Nephron progenitor cell (in vitro differentiated cells): ENCODE measurements at regions not wholly inside any gene's neighbourhood (a gene's known extent, or its start where the extent isn't known, plus 50 kb on each side); places are given as distances from the start of the nearest gene placed in this dataset.

Experiments used
- DNase-seq: peaks from one replicate; pipeline ENCODE4 v3.0.0; 2021
- H3K27ac Mint-ChIP-seq: 2 replicates; pipeline ENCODE4 v1.8.0; 2021; ENCODE audit warnings: mild to moderate bottlenecking, moderate library complexity, mixed read lengths
- H3K27me3 Mint-ChIP-seq: 2 replicates; pipeline ENCODE4 v1.8.0; 2021; ENCODE audit warnings: mild to moderate bottlenecking, low read depth, mixed read lengths; ENCODE audit not compliant: poor library complexity
- H3K36me3 Mint-ChIP-seq: 2 replicates; pipeline ENCODE4 v1.8.0; 2021; ENCODE audit warnings: low read depth, mixed read lengths
- H3K4me1 Mint-ChIP-seq: 2 replicates; pipeline ENCODE4 v1.8.0; 2021; ENCODE audit warnings: mixed read lengths
- H3K4me3 Mint-ChIP-seq: 2 replicates; pipeline ENCODE4 v1.8.0; 2021; ENCODE audit warnings: mild to moderate bottlenecking, moderate library complexity, mixed read lengths
- H3K9me3 Mint-ChIP-seq: 2 replicates; pipeline ENCODE4 v1.8.0; 2021; ENCODE audit warnings: mild to moderate bottlenecking, moderate library complexity, mixed read lengths
- TF ChIP-seq, protein P1 (sequence below): fragments of 200-600 bp; sonication (generic); IDR thresholded peaks from 2 replicates; pipeline ENCODE4 v1.5.0; 2021; ENCODE audit warnings: antibody characterized with exemption

DNA sequence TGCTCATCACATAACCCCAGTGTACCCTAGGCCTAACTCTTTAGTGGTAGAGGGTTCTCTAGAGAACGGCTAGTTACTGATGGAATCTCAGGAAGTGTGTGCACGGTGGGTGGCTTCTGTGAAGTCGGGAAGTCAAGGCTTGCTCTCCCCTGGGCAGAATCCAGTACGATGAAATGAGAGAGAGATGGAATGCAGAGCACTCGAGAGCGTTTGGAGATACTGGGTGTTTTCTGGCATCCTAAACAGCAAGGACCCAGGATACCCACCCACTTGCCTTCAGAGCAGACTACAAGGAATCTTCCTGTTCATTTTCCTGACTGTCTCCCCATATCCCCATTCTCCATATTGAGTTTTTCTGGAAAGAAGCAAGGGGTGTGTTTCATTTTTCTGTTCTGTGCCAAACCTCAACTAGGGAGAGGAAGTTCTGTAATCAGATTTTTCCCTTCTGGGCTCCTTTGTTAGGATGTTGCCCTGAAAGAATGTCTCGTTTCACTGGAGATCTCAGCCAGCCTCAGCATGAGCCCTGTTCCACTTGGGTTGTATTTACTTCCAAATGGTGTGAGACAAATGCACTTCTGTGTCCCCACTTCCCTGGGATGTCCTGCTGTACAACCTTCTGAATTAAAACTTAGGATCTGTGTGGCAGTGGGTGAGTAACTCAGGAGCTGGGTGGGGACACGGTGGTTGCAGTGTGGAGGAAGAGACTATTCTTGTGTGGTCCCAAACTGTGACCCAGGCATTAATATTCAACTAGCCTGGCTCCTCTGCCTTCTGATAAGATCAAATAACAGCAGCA is 108.9 kb upstream of the SPRY4 start:
- Mint-ChIP-seq H3K4me3 (no peak overlapping the region), H3K4me1 (peaks cover 68% of the 10 kb centered on the region), H3K27ac (no peak overlapping the region), H3K36me3 (no peaks in the 10 kb centered on the region), H3K9me3 (no peaks in the 10 kb centered on the region), H3K27me3 (peaks cover 4% of the 10 kb centered on the region)
- TF ChIP-seq, protein P1, sequence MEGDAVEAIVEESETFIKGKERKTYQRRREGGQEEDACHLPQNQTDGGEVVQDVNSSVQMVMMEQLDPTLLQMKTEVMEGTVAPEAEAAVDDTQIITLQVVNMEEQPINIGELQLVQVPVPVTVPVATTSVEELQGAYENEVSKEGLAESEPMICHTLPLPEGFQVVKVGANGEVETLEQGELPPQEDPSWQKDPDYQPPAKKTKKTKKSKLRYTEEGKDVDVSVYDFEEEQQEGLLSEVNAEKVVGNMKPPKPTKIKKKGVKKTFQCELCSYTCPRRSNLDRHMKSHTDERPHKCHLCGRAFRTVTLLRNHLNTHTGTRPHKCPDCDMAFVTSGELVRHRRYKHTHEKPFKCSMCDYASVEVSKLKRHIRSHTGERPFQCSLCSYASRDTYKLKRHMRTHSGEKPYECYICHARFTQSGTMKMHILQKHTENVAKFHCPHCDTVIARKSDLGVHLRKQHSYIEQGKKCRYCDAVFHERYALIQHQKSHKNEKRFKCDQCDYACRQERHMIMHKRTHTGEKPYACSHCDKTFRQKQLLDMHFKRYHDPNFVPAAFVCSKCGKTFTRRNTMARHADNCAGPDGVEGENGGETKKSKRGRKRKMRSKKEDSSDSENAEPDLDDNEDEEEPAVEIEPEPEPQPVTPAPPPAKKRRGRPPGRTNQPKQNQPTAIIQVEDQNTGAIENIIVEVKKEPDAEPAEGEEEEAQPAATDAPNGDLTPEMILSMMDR, result no peak
- DNase-seq, result no peak

DNA sequence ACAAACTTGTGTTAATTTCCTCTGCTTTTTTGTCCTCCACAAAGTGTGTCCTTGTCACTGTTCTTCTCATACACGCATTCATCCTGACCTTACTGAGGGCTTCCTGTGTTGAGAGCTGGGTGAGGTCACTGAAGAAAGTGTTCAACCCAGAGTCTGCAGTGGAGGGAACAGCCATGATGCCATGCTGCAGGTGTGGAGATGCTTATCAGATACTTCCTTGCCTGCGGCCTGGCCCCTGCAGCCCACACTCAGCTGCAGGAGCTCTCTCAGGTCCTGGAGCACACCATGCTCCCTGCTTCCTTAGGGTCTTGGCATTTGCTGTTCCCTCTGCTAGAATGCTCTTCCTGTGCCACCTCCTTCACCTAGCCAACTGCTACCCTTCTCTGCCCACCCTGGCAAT is 108.1 kb upstream of the SPRY4 start:
- H3K27me3 Mint-ChIP-seq, result peaks cover 4% of the 10 kb centered on the region
- H3K36me3 Mint-ChIP-seq, result no peaks in the 10 kb centered on the region
- H3K4me1 Mint-ChIP-seq, result peaks cover 68% of the 10 kb centered on the region
- no peak for DNase-seq
- no peak overlapping the region for H3K27ac Mint-ChIP-seq
- H3K9me3 Mint-ChIP-seq, result no peaks in the 10 kb centered on the region
- TF ChIP-seq, protein P1, result no peak
- no peak overlapping the region for H3K4me3 Mint-ChIP-seq

DNA sequence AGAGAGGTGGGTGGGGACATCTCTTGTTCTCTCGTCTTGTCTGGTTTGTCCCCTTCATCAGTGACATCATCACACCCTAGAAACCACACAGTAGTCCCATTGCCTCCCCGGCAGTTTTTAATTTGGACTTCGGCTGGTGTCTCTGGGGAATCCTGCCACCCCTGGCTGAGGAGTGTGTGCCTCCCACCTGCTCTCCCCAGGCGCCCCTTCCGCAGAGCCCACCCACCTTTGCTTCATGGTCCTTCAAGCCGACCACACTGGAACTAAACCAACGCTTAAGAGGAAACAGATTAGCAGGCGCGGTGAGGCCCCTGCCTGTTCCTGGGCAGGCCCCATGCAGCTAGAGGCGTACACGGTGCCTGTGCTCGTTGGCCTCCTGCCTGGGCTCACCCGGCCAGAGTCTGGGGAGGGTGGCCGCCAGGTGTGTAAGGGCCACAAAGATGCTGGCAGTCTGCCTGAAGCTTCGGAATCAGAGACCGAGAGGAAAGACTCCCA is 107.6 kb upstream of the SPRY4 start:
- DNase-seq, result no peak
- H3K27me3 Mint-ChIP-seq, result peaks cover 4% of the 10 kb centered on the region
- H3K4me1 Mint-ChIP-seq, result peaks cover 67% of the 10 kb centered on the region
- H3K9me3 Mint-ChIP-seq, result no peaks in the 10 kb centered on the region
- no peak overlapping the region for H3K4me3 Mint-ChIP-seq
- no peaks in the 10 kb centered on the region for H3K36me3 Mint-ChIP-seq
- no peak overlapping the region for H3K27ac Mint-ChIP-seq
- TF ChIP-seq, protein P1, result no peak

DNA sequence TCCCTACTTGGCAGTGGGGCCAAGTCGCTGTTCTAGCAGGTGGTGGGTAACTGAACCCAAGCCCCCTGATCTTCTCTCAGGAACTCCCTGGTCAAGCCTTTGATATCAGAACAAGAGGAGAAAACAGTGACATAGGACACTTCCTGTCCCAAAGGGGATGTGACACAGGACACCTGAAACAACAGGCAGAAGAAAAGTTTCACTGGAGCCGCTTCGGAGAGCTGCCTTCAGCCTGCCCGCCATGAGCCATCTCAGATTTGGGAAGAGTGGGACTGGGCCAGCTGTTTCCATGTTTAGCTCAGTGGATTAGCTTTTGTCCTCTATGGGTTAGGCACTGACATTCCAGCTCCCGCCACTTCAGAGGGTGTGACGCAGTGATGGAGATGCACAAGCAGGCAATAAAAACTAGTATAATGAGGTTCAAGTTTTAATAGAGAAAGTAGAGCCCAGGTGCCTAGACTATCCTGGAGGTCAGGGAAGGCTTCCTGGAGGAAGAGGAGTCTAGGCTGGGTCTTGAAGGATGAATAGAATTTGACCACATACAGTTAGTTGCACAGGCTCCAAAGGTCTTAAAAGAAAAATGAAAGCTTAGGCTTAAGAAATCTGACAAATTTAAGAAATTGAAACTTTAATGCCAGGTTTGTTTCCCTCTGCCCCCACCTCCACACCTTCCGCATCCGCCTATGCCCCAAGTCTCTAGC is 104.1 kb upstream of the SPRY4 start:
- no peak overlapping the region for H3K4me3 Mint-ChIP-seq
- no peak for DNase-seq
- peaks cover 82% of the 10 kb centered on the region for H3K4me1 Mint-ChIP-seq
- H3K27ac Mint-ChIP-seq, result no peak overlapping the region
- H3K27me3 Mint-ChIP-seq, result peaks cover 5% of the 10 kb centered on the region
- no peaks in the 10 kb centered on the region for H3K9me3 Mint-ChIP-seq
- no peaks in the 10 kb centered on the region for H3K36me3 Mint-ChIP-seq
- TF ChIP-seq, protein P1, result no peak

DNA sequence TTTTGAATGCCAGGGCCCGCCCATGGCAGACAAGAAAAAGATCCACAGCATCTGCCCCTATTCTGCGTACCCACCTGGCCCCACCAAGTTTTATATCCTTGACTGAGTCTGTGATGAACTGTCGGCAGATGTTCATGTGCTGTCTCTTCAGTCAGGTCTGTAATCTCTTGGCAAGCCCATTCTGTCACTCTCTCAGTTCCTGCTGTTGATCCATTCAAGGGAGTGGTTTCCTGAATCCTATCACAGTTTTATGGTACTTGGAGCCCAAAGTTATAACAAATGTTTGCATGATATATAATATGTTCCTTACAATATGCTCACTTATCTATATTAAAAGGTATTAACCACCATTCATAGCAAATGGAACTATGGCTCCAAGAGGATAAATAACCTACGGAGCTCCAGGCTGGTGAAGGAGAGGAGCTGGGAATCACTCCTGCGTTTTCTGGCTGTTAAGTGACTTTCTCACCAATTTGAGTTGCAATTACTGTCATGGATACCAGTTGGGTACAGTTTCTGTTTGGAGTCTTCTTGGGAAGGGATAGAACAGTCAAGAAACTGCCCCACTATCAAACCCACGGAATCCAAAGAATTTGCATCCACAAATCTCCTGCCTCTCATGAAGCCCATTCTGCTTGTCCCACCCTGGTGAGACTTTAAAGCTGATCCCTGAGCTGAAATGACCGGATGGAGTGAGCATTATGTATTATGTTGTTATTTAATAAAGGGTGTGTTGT is 103.4 kb upstream of the SPRY4 start:
- no peaks in the 10 kb centered on the region for H3K9me3 Mint-ChIP-seq
- H3K27ac Mint-ChIP-seq, result no peak overlapping the region
- no peak overlapping the region for H3K4me3 Mint-ChIP-seq
- H3K27me3 Mint-ChIP-seq, result peaks cover 2% of the 10 kb centered on the region
- no peaks in the 10 kb centered on the region for H3K36me3 Mint-ChIP-seq
- no peak for DNase-seq
- H3K4me1 Mint-ChIP-seq, result peaks cover 75% of the 10 kb centered on the region
- TF ChIP-seq, protein P1, result no peak
